SHP77 (cell line): ENCODE measurements at regions not wholly inside any gene's neighbourhood (a gene's known extent, or its start where the extent isn't known, plus 50 kb on each side); places are given as distances from the start of the nearest gene placed in this dataset.
"Not testable (repeated sequence)": the region's sequence is repeated elsewhere in the genome, so short reads cannot be mapped to it uniquely, and the experiment has no call there.

Experiments
- DNase-seq, 2 experiments: peaks; one replicate each; lab custom pipeline; 2025; lab: John Stamatoyannopoulos, UW

DNA sequence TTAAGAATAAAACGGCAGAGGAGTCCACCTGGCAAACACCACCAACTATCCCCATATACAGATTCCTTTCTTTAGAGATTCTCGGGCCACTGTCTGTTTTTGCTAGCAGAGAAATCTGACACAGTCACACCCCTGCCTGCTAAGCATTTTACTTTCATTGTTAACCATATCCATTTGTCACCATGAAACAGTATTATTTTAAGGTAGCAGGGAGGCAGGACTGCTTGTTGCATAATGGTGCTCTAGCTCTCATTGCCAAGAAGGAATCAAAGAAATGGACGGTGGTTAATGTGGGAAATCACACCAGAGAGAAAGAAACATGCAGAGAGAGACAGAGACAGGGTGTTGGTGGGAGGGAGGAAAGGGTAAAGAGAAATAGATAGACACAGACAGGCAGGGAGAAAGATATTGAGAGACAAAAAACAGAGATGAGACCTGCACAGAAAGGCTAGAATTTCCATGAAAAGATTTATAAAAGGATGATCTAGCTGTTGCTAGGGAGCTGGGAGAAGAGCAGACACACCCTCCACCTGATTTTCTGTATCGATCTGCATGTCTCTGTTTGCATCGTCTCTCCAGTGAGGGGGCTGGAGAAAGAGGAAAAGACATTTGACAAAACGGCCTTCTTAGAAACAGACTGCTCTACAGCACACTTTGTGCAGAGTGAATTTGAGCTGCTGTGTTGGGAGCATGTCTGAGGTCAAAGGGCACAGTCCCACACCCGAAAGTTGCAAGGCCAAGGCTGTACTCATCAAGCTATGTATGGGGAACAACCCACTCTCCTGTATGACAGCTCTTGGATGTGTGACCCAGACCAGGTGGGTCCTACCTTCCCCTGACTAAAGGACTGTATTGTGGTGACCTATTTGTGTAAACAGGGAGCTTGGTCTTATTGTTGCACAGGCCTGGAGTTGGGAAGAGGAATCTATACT is 303.1 kb downstream of the FZD1 start:
- DNase-seq: no peak

DNA sequence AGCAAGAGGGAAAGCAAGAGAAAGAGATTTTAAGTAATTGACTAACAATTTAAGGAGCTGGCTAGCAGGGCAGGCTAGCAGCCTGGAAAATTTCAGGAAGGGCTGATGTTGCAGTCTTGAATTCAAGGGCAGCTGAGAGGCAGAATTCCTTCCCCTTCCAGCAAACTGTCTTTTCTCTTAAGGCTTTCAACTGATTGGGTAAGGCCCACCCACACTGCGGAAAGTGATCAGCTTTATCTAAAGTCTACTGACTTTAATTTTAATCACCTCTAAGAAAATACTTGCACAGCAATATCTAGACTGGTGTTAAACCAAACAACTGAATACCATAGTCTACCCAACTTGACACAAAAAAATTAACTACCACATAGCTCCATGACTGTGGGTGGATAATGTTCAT is 303.9 kb downstream of the FZD1 start:
- DNase-seq: no peak

DNA sequence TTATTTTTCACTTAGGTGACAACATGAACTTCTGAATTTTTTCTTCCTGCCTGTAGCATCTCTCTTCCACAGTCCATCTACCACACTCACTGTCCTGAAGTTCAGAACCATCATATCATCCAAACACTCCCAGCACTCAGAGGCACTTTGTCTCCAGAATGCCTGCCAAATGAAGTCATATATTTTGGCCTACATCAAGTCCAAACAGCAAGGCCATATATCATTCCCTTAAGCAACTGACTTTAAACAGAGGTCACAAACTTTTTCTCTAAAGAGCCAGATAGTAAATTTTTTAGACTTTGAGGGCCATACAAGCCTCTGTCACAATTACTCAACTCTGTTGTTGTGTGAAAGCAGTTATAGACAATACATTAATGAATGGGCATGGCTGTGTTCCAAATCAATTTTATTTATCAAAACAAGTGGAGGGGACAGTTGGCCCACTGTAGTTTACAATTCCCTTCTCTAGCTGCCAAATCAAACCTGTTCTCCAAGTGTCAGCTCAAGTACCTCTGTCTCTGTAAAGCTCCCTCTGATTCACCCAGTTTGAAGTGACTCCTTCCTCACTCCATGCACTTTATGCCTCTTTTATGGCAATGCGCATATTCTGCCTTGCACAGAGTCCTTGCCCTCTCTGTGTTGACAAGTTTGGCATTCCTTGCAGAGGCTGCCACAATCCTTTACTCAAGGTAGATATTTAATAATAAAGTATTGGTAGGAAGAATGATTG is 305.7 kb downstream of the FZD1 start:
- DNase-seq: no peak

DNA sequence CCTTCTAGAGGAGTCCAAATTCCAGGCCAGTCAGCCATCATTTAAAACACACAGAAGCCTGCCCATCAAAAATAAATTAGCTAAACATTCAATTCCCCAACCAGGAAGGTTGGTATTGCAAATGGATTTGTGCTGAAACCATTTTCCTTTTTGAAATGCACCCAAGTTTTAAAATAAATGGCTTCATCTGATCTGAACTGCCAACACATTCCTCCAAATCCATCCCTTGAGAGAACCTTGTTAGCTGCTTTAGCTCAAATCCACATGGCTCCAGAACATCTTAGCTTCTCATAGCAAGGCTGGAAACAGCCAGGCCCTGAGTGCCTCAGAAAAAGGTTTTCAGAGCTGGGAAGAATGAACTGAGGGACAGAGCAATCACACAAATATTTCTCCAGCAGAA is 306.3 kb downstream of the FZD1 start:
- DNase-seq: no peak

DNA sequence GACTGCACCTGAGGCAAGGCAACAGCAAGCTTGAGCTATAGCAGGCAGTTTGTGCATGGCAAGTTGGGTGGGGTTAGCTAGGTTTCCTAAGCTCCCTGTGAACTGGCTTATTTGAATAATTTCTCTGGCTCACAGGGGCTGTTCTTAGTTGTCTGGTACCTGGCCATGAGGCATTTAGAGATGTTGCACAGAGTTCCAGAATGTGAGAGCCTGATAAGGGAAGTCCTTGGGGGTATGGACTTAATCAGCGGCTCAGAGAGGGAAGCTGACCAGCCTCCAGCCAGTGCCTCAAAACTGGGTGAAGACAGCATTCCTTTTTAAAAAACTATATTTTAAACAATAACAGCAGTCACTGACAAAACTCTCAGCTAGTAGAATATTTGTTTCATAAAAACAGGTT is 307.4 kb downstream of the FZD1 start:
- DNase-seq: no peak

DNA sequence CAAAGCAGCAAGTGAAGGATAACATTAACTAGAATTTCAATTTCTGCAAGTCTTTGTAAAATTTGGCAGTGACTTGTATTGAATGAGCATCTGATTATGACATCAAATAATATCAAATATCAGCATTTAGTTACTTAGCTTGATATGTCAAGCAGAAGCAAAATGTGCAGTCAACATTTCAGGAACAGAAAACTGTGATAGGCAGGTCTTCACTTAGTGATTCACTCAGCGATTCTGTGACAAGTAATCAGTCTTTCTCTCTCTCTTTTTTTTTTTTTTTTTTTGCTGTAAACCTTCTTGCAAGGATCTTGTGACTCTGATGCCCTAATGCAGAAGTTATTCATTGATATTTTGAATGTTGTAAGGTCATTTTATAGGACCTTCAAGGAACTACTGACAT is 307.1 kb downstream of the MTERF1 start:
- DNase-seq: no peak

DNA sequence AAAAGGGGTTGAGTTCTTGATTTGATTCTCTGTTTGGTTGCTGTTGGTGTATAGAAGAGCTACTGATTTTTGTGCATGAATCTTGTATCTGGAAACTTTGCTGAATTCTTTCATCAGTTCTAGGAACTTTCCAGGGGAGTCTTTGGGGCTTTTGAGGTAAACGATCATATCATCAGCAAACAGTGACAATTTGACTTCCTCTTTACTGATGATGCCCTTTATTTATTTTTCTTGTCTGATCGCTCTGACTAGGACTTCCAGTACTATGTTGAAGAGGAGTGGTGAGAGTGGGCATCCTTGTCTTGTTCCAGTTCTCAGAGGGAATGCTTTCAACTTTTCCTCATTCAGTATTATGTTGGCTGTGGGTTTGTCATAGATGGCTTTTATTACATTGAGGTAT is 304.0 kb downstream of the MTERF1 start:
- not testable (repeated sequence) for DNase-seq

DNA sequence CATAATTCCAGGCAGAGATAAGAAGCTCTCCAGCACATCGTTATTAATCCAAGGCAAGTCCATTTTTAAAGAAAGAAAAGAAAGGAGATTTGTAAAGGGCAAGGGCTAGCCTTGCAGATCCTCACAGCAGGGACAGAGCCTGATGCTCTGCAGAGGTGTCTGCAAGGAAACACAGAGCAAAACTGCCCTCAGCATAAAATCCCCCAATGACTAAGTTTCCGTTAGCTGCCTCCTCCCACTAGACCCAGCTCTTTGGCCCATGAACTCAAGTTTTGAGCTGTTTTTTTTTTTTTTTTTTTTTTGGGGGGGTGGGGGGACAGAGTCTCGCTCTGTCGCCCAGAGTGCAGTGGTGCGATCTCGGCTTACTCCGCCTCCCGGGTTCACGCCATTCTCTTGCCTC is 300.7 kb downstream of the MTERF1 start:
- DNase-seq: no peak

DNA sequence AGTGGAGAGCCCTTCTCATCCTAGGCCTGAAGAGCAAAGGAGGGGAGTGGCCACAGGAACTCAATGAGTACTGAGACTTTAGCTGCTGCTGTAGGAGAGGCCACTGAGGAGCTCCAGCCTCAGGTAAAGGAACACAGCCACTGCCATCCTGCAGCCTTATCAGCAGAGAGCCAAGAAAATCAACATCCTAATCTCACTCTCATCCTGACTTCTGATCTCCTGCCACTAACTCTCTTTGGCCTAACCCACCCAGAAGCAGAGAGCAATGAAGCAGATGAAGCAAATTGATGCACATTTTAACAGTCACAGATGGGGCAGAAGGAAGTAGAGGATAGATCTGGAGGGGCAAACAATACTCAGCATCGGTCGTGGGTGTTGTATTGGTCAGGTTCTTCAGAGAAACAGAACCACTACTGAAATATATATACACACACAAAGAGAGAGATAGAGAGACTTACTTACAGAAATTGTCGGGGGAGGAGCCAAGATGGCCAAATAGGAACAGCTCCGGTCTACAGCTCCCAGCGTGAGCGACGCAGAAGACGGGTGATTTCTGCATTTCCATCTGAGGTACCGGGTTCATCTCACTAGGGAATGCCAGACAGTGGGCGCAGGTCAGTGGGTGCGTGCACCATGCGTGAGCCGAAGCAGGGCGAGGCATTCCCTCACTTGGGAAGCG is 297.6 kb downstream of the MTERF1 start:
- no peak for DNase-seq

DNA sequence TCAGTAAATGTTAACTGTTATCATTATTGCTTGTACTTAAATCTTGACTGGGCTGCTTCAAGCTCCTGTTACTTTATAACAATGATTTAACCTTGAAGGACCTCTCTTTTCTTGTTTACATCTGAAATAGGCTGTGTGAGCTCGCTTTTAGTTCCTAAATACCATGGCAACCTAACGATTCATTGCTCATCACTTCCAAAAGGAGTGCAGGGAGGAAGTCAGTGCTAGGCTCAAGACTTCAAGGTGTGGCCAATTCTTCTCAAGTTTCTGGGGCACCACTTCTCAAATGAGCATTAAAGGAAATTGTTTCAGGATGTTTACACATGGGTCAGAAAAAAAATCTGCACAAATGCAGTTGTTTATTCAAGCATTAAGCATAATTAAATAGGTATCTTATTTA is 284.2 kb downstream of the MTERF1 start:
- no peak for DNase-seq

DNA sequence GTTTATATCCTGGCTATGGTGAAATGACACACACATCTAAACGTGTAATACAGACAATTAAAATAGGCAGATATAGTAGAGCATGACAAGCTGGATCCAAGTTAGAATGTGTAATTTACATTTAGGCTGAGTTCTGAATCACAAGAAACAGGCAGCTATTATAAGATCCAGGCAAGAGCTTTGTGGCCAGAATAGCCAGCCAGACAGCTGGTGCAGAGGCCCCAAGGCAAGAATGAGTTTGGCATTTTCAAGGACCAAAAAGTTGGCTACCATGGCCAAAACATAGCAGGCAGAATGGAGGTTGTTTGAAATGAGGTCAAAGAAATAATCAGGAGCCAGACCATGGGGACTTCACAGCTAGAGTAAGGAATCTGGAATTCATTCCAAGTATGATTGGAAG is 281.7 kb downstream of the MTERF1 start:
- no peak for DNase-seq

DNA sequence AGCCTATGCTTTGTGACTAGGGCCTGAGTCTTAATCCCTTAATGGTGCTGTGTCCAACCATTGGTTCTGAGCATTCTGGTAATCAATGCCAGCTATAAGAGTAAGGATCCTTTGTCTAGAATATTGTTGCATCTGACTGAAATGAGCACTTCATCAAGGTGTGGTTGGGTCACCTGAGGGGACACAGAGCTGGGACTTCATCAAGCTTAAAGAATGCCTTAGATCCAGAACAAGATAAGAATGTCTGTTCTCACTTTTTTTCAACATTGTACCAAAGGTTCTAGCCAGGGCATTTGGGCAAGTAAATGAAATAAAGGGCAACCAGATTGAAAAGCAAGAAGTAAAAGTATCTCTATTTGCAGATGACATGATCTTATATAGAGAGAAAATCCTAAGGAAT is 280.4 kb downstream of the MTERF1 start:
- DNase-seq: no peak

DNA sequence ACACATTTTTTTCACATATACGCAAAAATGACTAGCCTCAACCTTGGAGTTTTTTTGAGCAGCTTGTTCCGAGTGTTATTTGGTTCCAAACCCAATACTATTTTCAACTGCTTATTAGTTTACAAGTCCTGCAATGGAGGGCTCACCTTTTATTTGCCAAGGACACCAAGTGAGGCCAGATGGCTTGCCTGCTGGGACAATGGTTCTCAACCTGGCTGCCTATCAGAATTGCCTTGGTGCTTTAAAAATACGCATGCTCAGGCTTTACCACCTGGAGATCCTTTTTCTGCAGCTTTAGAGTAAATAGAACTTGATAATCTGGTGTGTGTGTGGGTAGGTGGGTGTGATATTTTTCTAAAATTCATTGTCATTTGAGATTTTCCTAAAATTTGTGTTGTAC is 276.8 kb downstream of the MTERF1 start:
- no peak for DNase-seq

DNA sequence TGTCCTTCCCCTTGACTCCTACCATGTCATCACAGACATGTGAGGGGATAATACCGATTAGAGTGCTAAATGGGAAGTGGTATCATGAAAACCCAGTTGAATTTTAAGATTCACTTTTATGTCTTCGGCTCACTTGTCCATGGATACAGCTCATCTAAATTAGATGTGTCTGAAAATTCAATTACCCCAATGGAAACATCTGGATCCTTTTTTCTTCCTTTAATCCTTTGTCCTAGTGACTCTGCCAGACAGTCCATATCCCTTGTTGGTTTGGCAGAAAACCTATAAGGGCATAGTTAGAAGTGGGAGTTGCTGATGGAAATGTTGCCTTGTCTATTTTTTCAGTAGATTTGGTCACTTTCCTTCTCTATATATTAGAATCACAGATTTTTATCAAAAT is 271.9 kb downstream of the MTERF1 start:
- no peak for DNase-seq

DNA sequence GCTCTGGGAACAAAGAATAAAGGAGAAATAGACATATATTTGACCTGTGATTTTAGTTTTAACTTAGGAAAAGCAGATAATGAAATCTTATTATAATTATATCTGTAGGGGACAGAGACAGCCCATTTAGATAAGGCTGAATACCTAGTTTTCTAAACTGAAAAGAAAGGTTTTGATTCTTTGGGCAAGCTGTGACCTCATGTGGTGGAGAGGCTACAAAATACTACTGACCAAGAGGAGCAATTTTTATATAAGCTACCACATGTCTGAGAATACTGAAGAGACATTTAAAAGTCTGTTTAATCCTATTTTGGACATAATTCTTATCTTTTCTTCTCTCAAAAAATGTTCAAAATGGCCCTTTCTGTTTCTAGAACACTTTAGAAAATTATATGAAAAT is 271.0 kb downstream of the MTERF1 start:
- no peak for DNase-seq

DNA sequence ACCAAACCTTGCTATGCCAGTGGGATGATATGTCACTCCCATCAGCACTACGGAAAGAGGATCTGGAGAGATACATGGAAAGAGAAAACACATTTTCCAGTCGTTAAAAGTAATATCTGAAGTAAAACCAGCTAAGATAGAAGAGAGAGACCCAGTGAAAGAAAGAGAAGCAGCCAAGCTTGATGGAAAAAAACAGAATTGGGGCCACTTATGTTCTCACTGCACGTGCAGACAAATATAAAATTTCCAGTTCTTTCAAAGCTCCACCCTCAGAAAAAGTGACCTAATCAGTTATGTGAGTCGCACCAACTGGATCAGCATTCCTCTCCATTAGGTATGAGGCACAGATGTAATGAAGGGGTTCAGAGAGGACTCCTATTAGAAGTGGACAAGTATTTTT is 266.1 kb downstream of the MTERF1 start:
- no peak for DNase-seq

DNA sequence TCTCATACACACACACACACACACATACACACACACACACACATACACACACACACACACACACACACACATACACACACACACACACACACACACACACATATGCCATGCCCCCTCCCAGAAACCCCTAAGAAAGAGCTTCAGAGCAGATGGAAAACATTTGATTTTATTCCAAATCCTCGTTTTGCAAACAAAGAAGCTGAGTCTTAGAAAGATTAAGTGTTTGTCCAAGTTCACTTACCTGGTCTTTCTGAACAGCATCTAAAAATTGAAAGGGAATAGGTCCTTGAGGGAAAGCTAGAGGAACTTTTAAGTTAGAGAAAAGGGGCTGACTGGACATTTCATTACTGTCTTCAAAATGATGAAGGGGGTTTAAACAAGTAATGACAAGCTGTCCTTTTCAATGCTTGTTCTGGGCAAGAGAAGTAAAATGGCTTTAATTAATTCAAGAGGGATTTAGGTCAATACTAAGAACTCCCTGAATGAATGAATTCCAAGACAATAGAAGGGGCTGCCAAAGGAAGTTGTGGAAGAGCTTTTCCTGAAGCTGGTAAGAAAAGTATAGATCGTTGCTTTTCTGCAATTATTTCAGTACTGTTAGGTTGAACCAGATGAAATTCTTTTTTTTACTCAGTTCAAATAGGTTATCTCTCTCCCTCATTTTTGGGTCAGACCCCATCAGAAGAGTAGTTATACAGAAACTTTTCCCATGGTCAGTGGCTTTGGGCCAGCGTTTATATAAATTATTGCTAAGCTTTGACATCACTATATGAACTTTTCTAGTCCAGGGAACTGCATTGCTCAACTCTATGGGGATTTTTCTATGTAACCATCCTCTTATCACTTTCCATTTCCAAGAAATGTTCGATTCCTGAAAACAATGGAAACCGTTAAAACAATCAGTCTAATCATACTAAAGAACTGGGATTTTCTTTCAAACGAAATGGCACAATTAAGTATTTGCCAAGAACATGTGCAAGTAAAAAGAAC is 261.4 kb downstream of the MTERF1 start:
- no peak for DNase-seq

DNA sequence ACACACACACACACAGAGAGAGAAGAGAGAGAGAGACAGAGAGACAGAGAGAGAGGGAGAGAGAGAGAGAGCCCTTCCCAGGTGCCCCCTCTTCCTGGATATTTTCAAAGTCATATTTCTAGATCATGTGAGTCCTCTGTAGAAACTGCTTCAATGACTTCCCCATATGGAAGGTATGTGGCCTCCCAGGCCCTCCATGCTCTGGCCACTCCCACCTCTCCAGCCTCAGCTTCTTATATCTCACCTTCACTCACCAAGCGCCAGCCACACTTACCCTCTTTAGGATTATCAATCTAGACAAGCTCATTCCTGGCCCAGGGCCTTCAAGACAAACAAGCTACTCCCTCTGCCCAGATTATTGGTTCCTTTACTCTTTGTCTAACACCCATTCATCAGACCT is 259.7 kb downstream of the MTERF1 start:
- no peak for DNase-seq

DNA sequence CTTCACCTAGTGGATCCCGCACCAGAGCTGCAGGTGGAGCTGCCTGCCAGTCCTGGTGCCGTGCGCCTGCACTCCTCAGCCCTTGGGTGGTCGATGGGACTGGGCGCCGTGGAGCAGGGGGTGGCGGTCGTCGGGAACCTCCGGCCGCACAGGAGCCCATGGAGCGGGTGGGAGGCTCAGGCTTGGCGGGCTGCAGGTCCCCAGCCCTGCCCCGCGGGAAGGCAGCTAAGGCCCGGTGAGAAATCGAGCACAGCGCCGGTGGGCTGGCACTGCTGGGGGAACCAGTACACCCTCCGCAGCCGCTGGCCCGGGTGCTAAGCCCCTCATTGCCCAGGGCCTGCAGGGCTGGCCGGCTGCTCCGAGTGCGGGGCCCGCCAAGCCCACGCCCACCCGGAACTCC is 253.2 kb downstream of the MTERF1 start:
- DNase-seq: not testable (repeated sequence)

DNA sequence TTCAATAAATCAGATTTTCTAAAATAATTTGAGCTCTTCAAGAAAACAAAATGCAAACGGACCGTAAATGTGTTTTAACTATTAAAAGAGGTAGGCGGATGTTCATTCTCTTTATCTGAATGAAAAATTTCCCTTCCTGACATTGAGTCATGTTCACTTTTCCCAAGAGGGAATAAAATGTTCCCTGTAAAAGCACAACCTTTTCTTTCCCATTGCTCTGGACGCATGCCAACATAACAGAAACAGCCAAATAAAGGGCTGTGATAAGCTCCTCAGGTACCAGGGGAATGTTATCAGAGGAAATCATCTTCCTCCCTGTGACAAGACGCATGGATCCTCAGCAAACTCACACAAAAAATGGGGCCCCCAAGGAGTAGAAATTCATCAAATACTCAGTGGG is 251.8 kb downstream of the MTERF1 start:
- DNase-seq: no peak

DNA sequence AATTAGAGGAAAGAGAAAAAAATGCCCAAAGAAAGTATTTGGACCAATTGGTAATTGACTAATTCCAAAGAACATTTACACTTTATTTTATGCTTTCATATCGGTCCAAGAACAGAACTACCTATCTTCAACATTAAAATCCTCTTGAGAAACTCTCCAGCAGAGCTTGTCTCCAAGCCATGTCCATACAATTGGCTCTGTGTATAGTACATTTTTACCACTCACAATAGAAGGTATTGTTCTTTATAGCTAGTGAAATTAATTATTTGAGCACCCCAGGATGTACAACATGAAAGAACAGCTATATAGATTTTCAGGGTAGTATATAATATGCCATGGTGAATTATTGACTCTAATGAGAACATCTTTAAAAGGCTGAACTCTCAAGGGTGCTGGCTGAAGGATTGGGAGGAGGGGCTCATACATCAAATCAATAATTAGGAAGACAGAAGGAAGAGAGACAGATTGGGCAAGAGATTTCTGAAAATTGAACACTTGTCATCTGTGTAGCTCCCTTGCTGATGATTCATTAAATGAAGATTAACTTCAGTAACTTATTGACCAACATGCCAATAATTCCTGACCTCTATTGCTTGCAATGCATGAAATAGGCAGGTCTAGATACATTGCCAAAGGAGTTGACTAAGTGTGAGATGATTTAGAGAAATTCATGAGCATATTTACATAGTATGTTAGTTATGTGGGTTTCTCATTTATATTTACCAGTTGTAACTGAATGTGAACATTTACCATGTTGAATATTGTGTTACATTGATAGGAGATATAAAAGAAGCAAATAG is 249.7 kb downstream of the MTERF1 start:
- DNase-seq: no peak
